Endodermal cell (in vitro differentiated cells): ENCODE measurements at regions not wholly inside any gene's neighbourhood (a gene's known extent, or its start where the extent isn't known, plus 50 kb on each side); places are given as distances from the start of the nearest gene placed in this dataset.
A peak's percentile ranks its signal among the peaks of the same experiment; 100 is the strongest.
"Not testable (repeated sequence)": the region's sequence is repeated elsewhere in the genome, so short reads cannot be mapped to it uniquely, and the experiment has no call there.

Experiments used
- DNase-seq: peaks from one replicate; pipeline ENCODE4 v3.0.0-alpha.2; 2017
- H3K27ac ChIP-seq: 2 replicates; pipeline ENCODE4 v1.5.1; 2013; ENCODE audit warnings: mild to moderate bottlenecking, low read depth, low read length, moderate library complexity
- H3K27me3 ChIP-seq: 2 replicates; pipeline ENCODE4 v1.6.1; 2013; ENCODE audit warnings: mild to moderate bottlenecking, low read length, moderate library complexity; ENCODE audit not compliant: insufficient read depth, control insufficient read depth, poor library complexity, severe bottlenecking
- H3K36me3 ChIP-seq: 2 replicates; pipeline ENCODE4 v1.7.0; 2013; ENCODE audit warnings: mild to moderate bottlenecking, low read length, moderate library complexity; ENCODE audit not compliant: control insufficient read depth, insufficient read depth
- H3K4me1 ChIP-seq: one replicate; pipeline ENCODE4 v1.7.0; 2013; ENCODE audit warnings: low read length; ENCODE audit not compliant: control insufficient read depth, insufficient read depth
- H3K4me3 ChIP-seq: 2 replicates; pipeline ENCODE4 v1.5.1; 2013; ENCODE audit warnings: mild to moderate bottlenecking, low read length, moderate library complexity
- H3K9ac ChIP-seq: 2 replicates; pipeline ENCODE4 v1.6.1; 2013; ENCODE audit warnings: mild to moderate bottlenecking, low read length, moderate library complexity; ENCODE audit not compliant: poor library complexity, severe bottlenecking; ENCODE audit errors: extremely low read depth
- H3K9me3 ChIP-seq: 2 replicates; pipeline ENCODE4 v1.6.1; 2013; ENCODE audit warnings: mild to moderate bottlenecking, low read length, moderate library complexity; ENCODE audit not compliant: control insufficient read depth
- H3K27ac Mint-ChIP-seq: 2 replicates; pipeline ENCODE4 v1.8.0; 2020; ENCODE audit warnings: mixed read lengths
- H3K27me3 Mint-ChIP-seq: 2 replicates; pipeline ENCODE4 v1.8.0; 2021; ENCODE audit warnings: mild to moderate bottlenecking, mixed read lengths; ENCODE audit not compliant: insufficient read depth
- H3K36me3 Mint-ChIP-seq: 2 replicates; pipeline ENCODE4 v1.8.0; 2020; ENCODE audit warnings: low read depth, mixed read lengths
- H3K4me1 Mint-ChIP-seq: 2 replicates; pipeline ENCODE4 v1.8.0; 2020; ENCODE audit warnings: mixed read lengths
- H3K4me3 Mint-ChIP-seq: 2 replicates; pipeline ENCODE4 v1.8.0; 2020; ENCODE audit warnings: mild to moderate bottlenecking, moderate library complexity, mixed read lengths
- H3K9me3 Mint-ChIP-seq: 2 replicates; pipeline ENCODE4 v1.8.0; 2020; ENCODE audit warnings: mild to moderate bottlenecking, mixed read lengths
- CTCF ChIP-seq: fragments of 200-600 bp; sonication (generic); conservative IDR thresholded peaks from 2 replicates; pipeline ENCODE4 v1.5.0; 2021; ENCODE audit warnings: antibody characterized with exemption, mild to moderate bottlenecking
- WGBS, 2 experiments: methylation state at CpG; one replicate each; pipeline versions ENCODE4 v1.1.5 to v1.1.7; 2013; ENCODE audit warnings: missing lambda C conversion rate in 2 of 2, mixed read lengths in 1 of 2; ENCODE audit not compliant: insufficient coverage in 1 of 2, insufficient read length in 1 of 2; 5-methylcytosine and 5-hydroxymethylcytosine counted together

- H3K9ac ChIP-seq = not testable (repeated sequence)
Observed at GRCh38 chr9:42419652-42420051, 236.2 kb downstream of the SPATA31A6 start.

GRCh38 chr9:42420324-42420723 is 236.9 kb downstream of the SPATA31A6 start:
- not testable (repeated sequence) for H3K4me3 ChIP-seq, H3K9ac ChIP-seq, H3K27ac ChIP-seq, H3K27me3 ChIP-seq, H3K9me3 ChIP-seq, H3K9me3 Mint-ChIP-seq, H3K36me3 Mint-ChIP-seq, DNase-seq, H3K27ac Mint-ChIP-seq, H3K4me3 Mint-ChIP-seq, H3K4me1 Mint-ChIP-seq, H3K27me3 Mint-ChIP-seq, H3K36me3 ChIP-seq, H3K4me1 ChIP-seq
- WGBS, 2 experiments = 88 to 100% methylated on average over 1 to 2 of the region's 2 CpGs

More at GRCh38 chr9:42419652-42420051, 236.2 kb downstream of the SPATA31A6 start:
- DNase-seq, H3K36me3 ChIP-seq, H3K9me3 Mint-ChIP-seq, H3K4me3 Mint-ChIP-seq, H3K27me3 Mint-ChIP-seq, H3K9me3 ChIP-seq, H3K27ac ChIP-seq, H3K27me3 ChIP-seq, H3K4me1 ChIP-seq, H3K27ac Mint-ChIP-seq, H3K4me3 ChIP-seq, H3K4me1 Mint-ChIP-seq, H3K36me3 Mint-ChIP-seq: not testable (repeated sequence)
- TF ChIP-seq CTCF = peak; percentile 37
- whole genome bisulfite sequencing, 2 experiments = no CpG with 5 or more reads among the region's 8 CpGs

GRCh38 chr9:42421630-42422029 is 238.2 kb downstream of the SPATA31A6 start:
- not testable (repeated sequence) for H3K36me3 Mint-ChIP-seq, H3K27me3 ChIP-seq, H3K27me3 Mint-ChIP-seq, DNase-seq, H3K9ac ChIP-seq, H3K9me3 ChIP-seq, H3K4me1 ChIP-seq, H3K4me3 Mint-ChIP-seq, H3K27ac ChIP-seq, H3K36me3 ChIP-seq, H3K4me3 ChIP-seq, H3K9me3 Mint-ChIP-seq, H3K27ac Mint-ChIP-seq, H3K4me1 Mint-ChIP-seq
- WGBS, 2 experiments = 95% methylated on average over 5 of the region's 8 CpGs; no CpG with 5 or more reads in 1 of the 2 experiments

- not testable (repeated sequence) for H3K27me3 ChIP-seq, DNase-seq, H3K36me3 ChIP-seq, H3K4me1 ChIP-seq, H3K27me3 Mint-ChIP-seq, H3K4me3 Mint-ChIP-seq, H3K9me3 ChIP-seq, H3K4me3 ChIP-seq, H3K9ac ChIP-seq, H3K27ac ChIP-seq, H3K36me3 Mint-ChIP-seq, H3K9me3 Mint-ChIP-seq
- peaks cover 28% of the 10 kb centered on the region for H3K4me1 Mint-ChIP-seq
- H3K27ac Mint-ChIP-seq = peak overlapping the region; percentile 64
- 89% methylated on average over 2 of the region's 4 CpGs; no CpG with 5 or more reads in 1 of the 2 experiments for WGBS, 2 experiments
Observed at GRCh38 chr9:42430674-42431615, 247.5 kb downstream of the SPATA31A6 start.

- not testable (repeated sequence) for H3K27me3 Mint-ChIP-seq, H3K4me3 ChIP-seq, H3K27ac Mint-ChIP-seq, H3K4me1 ChIP-seq, H3K27me3 ChIP-seq, H3K9me3 ChIP-seq, DNase-seq, H3K36me3 Mint-ChIP-seq, H3K9ac ChIP-seq, H3K4me3 Mint-ChIP-seq, H3K27ac ChIP-seq, H3K9me3 Mint-ChIP-seq, H3K36me3 ChIP-seq
- H3K4me1 Mint-ChIP-seq = peaks cover 29% of the 10 kb centered on the region
- 60% methylated on average over 1 of the region's 1 CpG; no CpG with 5 or more reads in 1 of the 2 experiments for WGBS, 2 experiments
Observed at GRCh38 chr9:42431616-42432010, 248.2 kb downstream of the SPATA31A6 start.

- DNase-seq = peak; percentile 49
- not testable (repeated sequence) for H3K9ac ChIP-seq, H3K4me3 ChIP-seq, H3K4me1 ChIP-seq, H3K36me3 Mint-ChIP-seq, H3K9me3 Mint-ChIP-seq, H3K27me3 ChIP-seq, H3K27me3 Mint-ChIP-seq, H3K4me3 Mint-ChIP-seq, H3K9me3 ChIP-seq, H3K27ac Mint-ChIP-seq, H3K36me3 ChIP-seq
- peaks cover 25% of the 10 kb centered on the region for H3K4me1 Mint-ChIP-seq
- H3K27ac ChIP-seq = peak overlapping the region; percentile 60
- WGBS, 2 experiments = 73 to 93% methylated on average over 3 to 14 of the region's 15 CpGs
Observed at GRCh38 chr9:42434844-42435714, 251.6 kb downstream of the SPATA31A6 start.
